Nephron progenitor cell (in vitro differentiated cells): ENCODE measurements at regions not wholly inside any gene's neighbourhood (a gene's known extent, or its start where the extent isn't known, plus 50 kb on each side); places are given as distances from the start of the nearest gene placed in this dataset.

Source experiments
- DNase-seq: peaks from one replicate; pipeline ENCODE4 v3.0.0; 2021
- H3K27ac Mint-ChIP-seq: 2 replicates; pipeline ENCODE4 v1.8.0; 2021; ENCODE audit warnings: mild to moderate bottlenecking, moderate library complexity, mixed read lengths
- H3K27me3 Mint-ChIP-seq: 2 replicates; pipeline ENCODE4 v1.8.0; 2021; ENCODE audit warnings: mild to moderate bottlenecking, low read depth, mixed read lengths; ENCODE audit not compliant: poor library complexity
- H3K36me3 Mint-ChIP-seq: 2 replicates; pipeline ENCODE4 v1.8.0; 2021; ENCODE audit warnings: low read depth, mixed read lengths
- H3K4me1 Mint-ChIP-seq: 2 replicates; pipeline ENCODE4 v1.8.0; 2021; ENCODE audit warnings: mixed read lengths
- H3K4me3 Mint-ChIP-seq: 2 replicates; pipeline ENCODE4 v1.8.0; 2021; ENCODE audit warnings: mild to moderate bottlenecking, moderate library complexity, mixed read lengths
- H3K9me3 Mint-ChIP-seq: 2 replicates; pipeline ENCODE4 v1.8.0; 2021; ENCODE audit warnings: mild to moderate bottlenecking, moderate library complexity, mixed read lengths
- CTCF ChIP-seq: fragments of 200-600 bp; sonication (generic); IDR thresholded peaks from 2 replicates; pipeline ENCODE4 v1.5.0; 2021; ENCODE audit warnings: antibody characterized with exemption

GRCh38 chr10:29826801-29827450 lies 192.2 kb upstream of the SVIL start:
- H3K27ac Mint-ChIP-seq = no peak overlapping the region
- DNase-seq = no peak
- TF ChIP-seq CTCF = no peak
- H3K27me3 Mint-ChIP-seq = peaks cover 8% of the 10 kb centered on the region
- no peaks in the 10 kb centered on the region for H3K36me3 Mint-ChIP-seq
- peaks cover 19% of the 10 kb centered on the region for H3K4me1 Mint-ChIP-seq
- peaks cover 4% of the 10 kb centered on the region for H3K9me3 Mint-ChIP-seq
- H3K4me3 Mint-ChIP-seq = no peak overlapping the region

- peaks cover 26% of the 10 kb centered on the region for H3K4me1 Mint-ChIP-seq
- no peak for TF ChIP-seq CTCF
- peaks cover 4% of the 10 kb centered on the region for H3K9me3 Mint-ChIP-seq
- no peak overlapping the region for H3K27ac Mint-ChIP-seq
- peaks cover 8% of the 10 kb centered on the region for H3K27me3 Mint-ChIP-seq
- H3K36me3 Mint-ChIP-seq = no peaks in the 10 kb centered on the region
- DNase-seq = no peak
- H3K4me3 Mint-ChIP-seq = no peak overlapping the region
Measured at GRCh38 chr10:29826221-29826620, 191.4 kb upstream of the SVIL start.

- H3K27ac Mint-ChIP-seq = no peak overlapping the region
- peaks cover 33% of the 10 kb centered on the region for H3K4me1 Mint-ChIP-seq
- H3K9me3 Mint-ChIP-seq = peaks cover 4% of the 10 kb centered on the region
- no peak overlapping the region for H3K4me3 Mint-ChIP-seq
- TF ChIP-seq CTCF = no peak
- no peak for DNase-seq
- H3K36me3 Mint-ChIP-seq = no peaks in the 10 kb centered on the region
- H3K27me3 Mint-ChIP-seq = peaks cover 8% of the 10 kb centered on the region
Measured at GRCh38 chr10:29823553-29824080, 188.8 kb upstream of the SVIL start.

- no peak for TF ChIP-seq CTCF
- H3K4me1 Mint-ChIP-seq = peaks cover 14% of the 10 kb centered on the region
- DNase-seq = peak; percentile 8
- no peaks in the 10 kb centered on the region for H3K9me3 Mint-ChIP-seq
- peaks cover 4% of the 10 kb centered on the region for H3K27me3 Mint-ChIP-seq
- peak overlapping the region; percentile 25 for H3K27ac Mint-ChIP-seq
- H3K4me3 Mint-ChIP-seq = no peak overlapping the region
- no peaks in the 10 kb centered on the region for H3K36me3 Mint-ChIP-seq
Measured at GRCh38 chr10:29820890-29821461, 186.2 kb upstream of the SVIL start.

GRCh38 chr10:29816801-29817558 lies 182.2 kb upstream of the SVIL start:
- no peak for DNase-seq
- H3K4me1 Mint-ChIP-seq = peaks cover 20% of the 10 kb centered on the region
- H3K36me3 Mint-ChIP-seq = no peaks in the 10 kb centered on the region
- no peaks in the 10 kb centered on the region for H3K27me3 Mint-ChIP-seq
- H3K9me3 Mint-ChIP-seq = no peaks in the 10 kb centered on the region
- H3K27ac Mint-ChIP-seq = peak overlapping the region; percentile 9
- no peak for TF ChIP-seq CTCF
- H3K4me3 Mint-ChIP-seq = no peak overlapping the region
